ENCODE measurements at regions not wholly inside any gene's neighbourhood (a gene's known extent, or its start where the extent isn't known, plus 50 kb on each side); places are given as distances from the start of the nearest gene placed in this dataset.
A peak's percentile ranks its signal among the peaks of the same experiment; 100 is the strongest.

- TF ChIP-seq CTCF (IDR thresholded peaks at IDR 0.05; ENCODE audit: insufficient read depth, low read depth, low read length, missing control alignments) = no peak
- no peak overlapping the region for H3K4me3 ChIP-seq (ENCODE audit: low read length)
- peak; percentile 83 for DNase-seq (ENCODE audit: low read depth)
Measured at GRCh38 chr7:49398746-49399145, 374.7 kb upstream of the VWC2 start.

- no peak overlapping the region for H3K4me3 ChIP-seq (ENCODE audit: low read length)
- DNase-seq (ENCODE audit: low read depth) = peak; percentile 65
- no peak for TF ChIP-seq CTCF (IDR thresholded peaks at IDR 0.05; ENCODE audit: insufficient read depth, low read depth, low read length, missing control alignments)
Measured at GRCh38 chr7:49400891-49401550, 372.4 kb upstream of the VWC2 start.

GRCh38 chr7:49403844-49404243 lies 369.6 kb upstream of the VWC2 start:
- DNase-seq (ENCODE audit: low read depth) = peak; percentile 19
- TF ChIP-seq CTCF (IDR thresholded peaks at IDR 0.05; ENCODE audit: insufficient read depth, low read depth, low read length, missing control alignments) = no peak

GRCh38 chr7:49407205-49407604 lies 366.2 kb upstream of the VWC2 start:
- no peak for TF ChIP-seq CTCF (IDR thresholded peaks at IDR 0.05; ENCODE audit: insufficient read depth, low read depth, low read length, missing control alignments)
- no peak overlapping the region for H3K4me3 ChIP-seq (ENCODE audit: low read length)

More at GRCh38 chr7:49403844-49404243, 369.6 kb upstream of the VWC2 start:
- H3K4me3 ChIP-seq (ENCODE audit: low read length) = no peak overlapping the region

GRCh38 chr7:49417034-49417433 lies 356.4 kb upstream of the VWC2 start:
- DNase-seq (ENCODE audit: low read depth) = no peak
- TF ChIP-seq CTCF (IDR thresholded peaks at IDR 0.05; ENCODE audit: insufficient read depth, low read depth, low read length, missing control alignments) = no peak

More at GRCh38 chr7:49407205-49407604, 366.2 kb upstream of the VWC2 start:
- no peak for DNase-seq (ENCODE audit: low read depth)

GRCh38 chr7:49418963-49419362 lies 354.5 kb upstream of the VWC2 start:
- no peak overlapping the region for H3K4me3 ChIP-seq (ENCODE audit: low read length)
- no peak for TF ChIP-seq CTCF (IDR thresholded peaks at IDR 0.05; ENCODE audit: insufficient read depth, low read depth, low read length, missing control alignments)
- no peak for DNase-seq (ENCODE audit: low read depth)

More at GRCh38 chr7:49417034-49417433, 356.4 kb upstream of the VWC2 start:
- H3K4me3 ChIP-seq (ENCODE audit: low read length) = no peak overlapping the region

- TF ChIP-seq CTCF (IDR thresholded peaks at IDR 0.05; ENCODE audit: insufficient read depth, low read depth, low read length, missing control alignments) = no peak
- H3K4me3 ChIP-seq (ENCODE audit: low read length) = no peak overlapping the region
Measured at GRCh38 chr7:49422564-49422963, 350.9 kb upstream of the VWC2 start.

More at GRCh38 chr7:49422564-49422963, 350.9 kb upstream of the VWC2 start:
- no peak for DNase-seq (ENCODE audit: low read depth)

Data from epithelial cell of esophagus (primary cell).